ENCODE measurements at regions not wholly inside any gene's neighbourhood (a gene's known extent, or its start where the extent isn't known, plus 50 kb on each side); places are given as distances from the start of the nearest gene placed in this dataset.

DNA sequence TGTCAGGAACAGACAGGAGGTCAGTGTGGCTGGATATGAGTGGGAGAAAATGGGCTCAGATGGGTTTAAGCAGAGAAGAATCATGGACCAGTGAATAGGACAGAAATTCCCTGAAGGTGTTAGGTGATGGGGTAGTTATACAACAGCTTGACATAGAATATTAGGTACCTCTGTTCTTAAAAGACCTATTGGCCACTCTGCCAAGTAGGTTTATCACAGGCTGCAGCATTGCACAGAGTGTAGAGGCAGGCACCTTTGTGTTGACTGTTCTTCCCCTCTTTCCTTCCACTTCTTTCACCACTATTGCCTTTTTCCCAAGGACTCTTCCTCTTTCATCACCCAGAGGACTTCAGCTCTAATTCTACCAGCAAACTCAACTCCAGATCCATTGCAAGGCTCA lies 274.4 kb downstream of the CDCA7 start:
- TF ChIP-seq, protein P1, sequence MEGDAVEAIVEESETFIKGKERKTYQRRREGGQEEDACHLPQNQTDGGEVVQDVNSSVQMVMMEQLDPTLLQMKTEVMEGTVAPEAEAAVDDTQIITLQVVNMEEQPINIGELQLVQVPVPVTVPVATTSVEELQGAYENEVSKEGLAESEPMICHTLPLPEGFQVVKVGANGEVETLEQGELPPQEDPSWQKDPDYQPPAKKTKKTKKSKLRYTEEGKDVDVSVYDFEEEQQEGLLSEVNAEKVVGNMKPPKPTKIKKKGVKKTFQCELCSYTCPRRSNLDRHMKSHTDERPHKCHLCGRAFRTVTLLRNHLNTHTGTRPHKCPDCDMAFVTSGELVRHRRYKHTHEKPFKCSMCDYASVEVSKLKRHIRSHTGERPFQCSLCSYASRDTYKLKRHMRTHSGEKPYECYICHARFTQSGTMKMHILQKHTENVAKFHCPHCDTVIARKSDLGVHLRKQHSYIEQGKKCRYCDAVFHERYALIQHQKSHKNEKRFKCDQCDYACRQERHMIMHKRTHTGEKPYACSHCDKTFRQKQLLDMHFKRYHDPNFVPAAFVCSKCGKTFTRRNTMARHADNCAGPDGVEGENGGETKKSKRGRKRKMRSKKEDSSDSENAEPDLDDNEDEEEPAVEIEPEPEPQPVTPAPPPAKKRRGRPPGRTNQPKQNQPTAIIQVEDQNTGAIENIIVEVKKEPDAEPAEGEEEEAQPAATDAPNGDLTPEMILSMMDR (conservative IDR thresholded peaks at IDR 0.05; ENCODE audit: low read length), result no peak
- TF ChIP-seq EZH2phosphoT487 (IDR thresholded peaks at IDR 0.05; ENCODE audit: borderline replicate concordance), result no peak
